HPDE6-E6E7 (cell line): ENCODE measurements at regions not wholly inside any gene's neighbourhood (a gene's known extent, or its start where the extent isn't known, plus 50 kb on each side); places are given as distances from the start of the nearest gene placed in this dataset.
"Not testable (repeated sequence)": the region's sequence is repeated elsewhere in the genome, so short reads cannot be mapped to it uniquely, and the experiment has no call there.

Experiments used
- DNase-seq: peaks from one replicate; pipeline ENCODE4 v3.0.0; 2011; ENCODE audit warnings: missing footprints; ENCODE audit errors: extremely low spot score

GRCh38 chr10:23493711-23494110 is 54.8 kb downstream of the OTUD1 start:
- no peak for DNase-seq

- DNase-seq: no peak
These were observed 57.9 kb downstream of the OTUD1 start for GRCh38 chr10:23496727-23497126.

GRCh38 chr10:23499372-23500132 is 60.7 kb downstream of the OTUD1 start:
- DNase-seq: no peak

- DNase-seq: no peak
These were observed 67.1 kb downstream of the OTUD1 start for GRCh38 chr10:23505797-23506465.

GRCh38 chr10:23512355-23513058 is 73.6 kb downstream of the OTUD1 start:
- DNase-seq: no peak

GRCh38 chr10:23513621-23514020 is 74.7 kb downstream of the OTUD1 start:
- DNase-seq: not testable (repeated sequence)

- DNase-seq: peak; percentile 6
These were observed 75.4 kb downstream of the OTUD1 start for GRCh38 chr10:23514321-23514720.

GRCh38 chr10:23516530-23516929 is 77.7 kb downstream of the OTUD1 start:
- DNase-seq: no peak

- DNase-seq: no peak
These were observed 78.3 kb downstream of the OTUD1 start for GRCh38 chr10:23517155-23517554.

- DNase-seq: no peak
These were observed 82.9 kb downstream of the OTUD1 start for GRCh38 chr10:23521735-23522134.

- no peak for DNase-seq
These were observed 83.5 kb downstream of the OTUD1 start for GRCh38 chr10:23522345-23522744.

GRCh38 chr10:23523251-23523650 is 84.4 kb downstream of the OTUD1 start:
- no peak for DNase-seq

- no peak for DNase-seq
These were observed 86.5 kb downstream of the OTUD1 start for GRCh38 chr10:23525406-23525805.

- no peak for DNase-seq
These were observed 89.5 kb downstream of the OTUD1 start for GRCh38 chr10:23528419-23528818.

- DNase-seq: no peak
These were observed 90.8 kb downstream of the OTUD1 start for GRCh38 chr10:23529625-23530024.

- no peak for DNase-seq
These were observed 91.2 kb downstream of the OTUD1 start for GRCh38 chr10:23530079-23530478.

- DNase-seq: no peak
These were observed 94.3 kb downstream of the OTUD1 start for GRCh38 chr10:23533212-23533611.

- no peak for DNase-seq
These were observed 95.5 kb downstream of the OTUD1 start for GRCh38 chr10:23534326-23534725.

GRCh38 chr10:23534761-23535160 is 95.9 kb downstream of the OTUD1 start:
- DNase-seq: no peak

- DNase-seq: no peak
These were observed 96.5 kb downstream of the OTUD1 start for GRCh38 chr10:23535381-23535780.

- DNase-seq: no peak
These were observed 100.1 kb downstream of the OTUD1 start for GRCh38 chr10:23538968-23539367.

- DNase-seq: no peak
These were observed 101.6 kb downstream of the OTUD1 start for GRCh38 chr10:23540401-23541030.
